GM12875 (cell line): ENCODE measurements at regions not wholly inside any gene's neighbourhood (a gene's known extent, or its start where the extent isn't known, plus 50 kb on each side); places are given as distances from the start of the nearest gene placed in this dataset.

Experiments
- H3K4me3 ChIP-seq: one replicate; pipeline ENCODE4 v1.5.1; 2011; ENCODE audit warnings: low read depth, low read length, control low read depth
- TF ChIP-seq, protein P1 (sequence below): IDR thresholded peaks from 2 replicates; pipeline ENCODE4 v1.5.1; 2011; ENCODE audit warnings: low read depth, mild to moderate bottlenecking, control low read depth, inconsistent platforms, low read length, moderate library complexity, borderline replicate concordance; ENCODE audit not compliant: insufficient read depth

DNA sequence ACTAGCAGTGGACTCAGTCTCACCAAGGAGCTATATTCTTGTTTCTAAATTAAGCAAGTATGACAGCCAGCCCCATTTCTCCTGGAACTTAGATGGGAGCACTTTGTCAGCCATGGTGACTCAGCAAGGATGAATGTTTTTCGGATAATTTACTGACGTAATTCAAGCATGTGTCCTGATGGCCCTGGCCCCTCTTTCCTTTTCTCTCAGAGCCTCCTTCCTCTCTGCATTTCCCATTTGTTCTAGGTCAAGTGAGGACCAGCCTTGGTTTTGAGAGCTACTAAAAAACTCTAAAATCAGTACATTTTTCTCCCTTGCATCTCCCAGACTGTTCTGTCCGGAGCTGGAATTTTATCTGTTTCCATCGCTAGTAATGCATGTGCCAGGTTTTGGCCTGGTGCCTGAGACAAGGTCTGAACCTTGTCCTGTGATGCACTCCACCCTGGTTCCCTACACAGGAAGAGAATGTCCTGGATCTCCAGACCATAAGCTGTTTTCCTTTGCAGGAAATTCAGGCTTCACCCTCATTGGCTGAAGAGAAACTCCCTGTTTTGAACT is 256.6 kb upstream of the ROPN1 start:
- no peak overlapping the region for H3K4me3 ChIP-seq
- TF ChIP-seq, protein P1, sequence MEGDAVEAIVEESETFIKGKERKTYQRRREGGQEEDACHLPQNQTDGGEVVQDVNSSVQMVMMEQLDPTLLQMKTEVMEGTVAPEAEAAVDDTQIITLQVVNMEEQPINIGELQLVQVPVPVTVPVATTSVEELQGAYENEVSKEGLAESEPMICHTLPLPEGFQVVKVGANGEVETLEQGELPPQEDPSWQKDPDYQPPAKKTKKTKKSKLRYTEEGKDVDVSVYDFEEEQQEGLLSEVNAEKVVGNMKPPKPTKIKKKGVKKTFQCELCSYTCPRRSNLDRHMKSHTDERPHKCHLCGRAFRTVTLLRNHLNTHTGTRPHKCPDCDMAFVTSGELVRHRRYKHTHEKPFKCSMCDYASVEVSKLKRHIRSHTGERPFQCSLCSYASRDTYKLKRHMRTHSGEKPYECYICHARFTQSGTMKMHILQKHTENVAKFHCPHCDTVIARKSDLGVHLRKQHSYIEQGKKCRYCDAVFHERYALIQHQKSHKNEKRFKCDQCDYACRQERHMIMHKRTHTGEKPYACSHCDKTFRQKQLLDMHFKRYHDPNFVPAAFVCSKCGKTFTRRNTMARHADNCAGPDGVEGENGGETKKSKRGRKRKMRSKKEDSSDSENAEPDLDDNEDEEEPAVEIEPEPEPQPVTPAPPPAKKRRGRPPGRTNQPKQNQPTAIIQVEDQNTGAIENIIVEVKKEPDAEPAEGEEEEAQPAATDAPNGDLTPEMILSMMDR: no peak

DNA sequence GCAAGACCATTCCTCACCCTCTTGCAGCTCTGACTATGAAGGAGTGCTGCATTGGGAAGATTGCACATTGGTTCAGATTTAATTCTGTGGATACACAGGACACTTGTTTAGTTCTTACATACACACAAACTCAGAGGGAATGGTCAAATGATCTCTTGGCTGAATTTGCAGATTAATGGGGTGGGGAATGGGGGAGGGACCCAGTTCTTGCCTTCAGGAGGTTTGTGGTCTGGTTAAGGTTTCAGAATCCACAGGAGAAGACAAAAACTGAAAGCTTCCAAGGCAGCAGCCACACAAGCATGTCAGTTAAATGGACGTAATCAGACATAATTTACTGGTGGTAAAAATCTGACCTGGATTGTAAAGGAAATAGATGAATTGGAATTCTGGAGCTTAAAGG is 257.1 kb upstream of the ROPN1 start:
- no peak overlapping the region for H3K4me3 ChIP-seq
- TF ChIP-seq, protein P1: no peak

DNA sequence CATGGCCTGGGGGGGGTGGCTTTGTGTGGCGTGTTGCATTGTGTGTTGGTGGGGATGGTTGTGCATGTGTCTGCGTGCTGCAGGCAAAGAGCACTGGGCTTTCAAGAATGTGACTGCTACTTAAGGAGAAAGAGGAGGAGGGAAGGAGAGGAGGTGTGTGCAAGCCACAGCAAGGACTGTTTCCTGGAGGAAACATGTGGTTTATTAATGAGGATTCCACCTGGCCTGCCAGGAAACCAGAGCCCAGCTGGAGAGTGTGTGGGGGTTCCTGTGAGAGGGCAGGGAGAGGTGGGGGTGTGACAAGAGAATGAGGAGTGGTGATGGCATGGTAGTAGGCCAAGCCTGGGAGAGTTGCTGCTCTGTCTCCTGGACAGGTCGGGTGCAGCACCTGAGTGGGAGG is 258.1 kb upstream of the ROPN1 start:
- TF ChIP-seq, protein P1: no peak
- H3K4me3 ChIP-seq: no peak overlapping the region

DNA sequence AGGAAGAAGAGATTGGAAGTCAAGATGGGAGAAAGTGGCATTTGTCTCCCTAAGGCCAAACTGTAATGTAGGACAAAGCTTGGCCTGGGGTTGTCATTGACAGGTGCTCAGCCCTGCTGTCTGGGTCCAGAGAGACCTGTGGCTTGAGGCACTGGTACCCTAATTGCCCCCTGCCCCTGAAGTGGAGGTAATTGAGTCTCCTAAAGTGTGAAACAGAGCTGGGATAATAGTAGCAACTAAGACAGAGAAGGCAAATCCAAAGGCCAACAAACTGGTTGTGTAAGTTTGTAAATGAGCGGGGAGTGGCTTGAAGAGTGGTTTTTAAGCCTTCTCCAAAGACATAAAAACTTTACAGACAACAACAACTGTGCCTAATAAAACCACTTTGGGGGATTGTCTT is 264.2 kb upstream of the ROPN1 start:
- TF ChIP-seq, protein P1: no peak
- no peak overlapping the region for H3K4me3 ChIP-seq

DNA sequence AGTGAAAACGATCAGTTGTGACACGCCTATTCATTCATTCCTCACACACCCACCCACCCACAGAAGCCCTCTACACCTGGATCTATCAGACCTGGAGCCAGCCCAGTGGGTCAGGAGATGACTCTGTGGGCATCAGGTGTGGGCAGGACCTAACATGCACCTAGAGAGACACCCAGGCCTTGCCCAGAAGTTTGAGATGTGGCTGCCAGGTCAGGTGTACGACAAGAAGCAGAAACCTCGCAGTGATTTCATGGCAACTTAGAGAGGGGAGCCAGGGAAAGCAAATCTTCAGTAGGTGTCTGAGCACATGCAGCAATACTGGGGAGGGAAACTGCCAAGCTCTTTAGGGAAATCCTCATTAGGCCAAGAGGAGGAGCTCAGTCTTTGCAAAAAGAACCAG is 264.7 kb upstream of the ROPN1 start:
- TF ChIP-seq, protein P1: no peak
- H3K4me3 ChIP-seq: no peak overlapping the region

DNA sequence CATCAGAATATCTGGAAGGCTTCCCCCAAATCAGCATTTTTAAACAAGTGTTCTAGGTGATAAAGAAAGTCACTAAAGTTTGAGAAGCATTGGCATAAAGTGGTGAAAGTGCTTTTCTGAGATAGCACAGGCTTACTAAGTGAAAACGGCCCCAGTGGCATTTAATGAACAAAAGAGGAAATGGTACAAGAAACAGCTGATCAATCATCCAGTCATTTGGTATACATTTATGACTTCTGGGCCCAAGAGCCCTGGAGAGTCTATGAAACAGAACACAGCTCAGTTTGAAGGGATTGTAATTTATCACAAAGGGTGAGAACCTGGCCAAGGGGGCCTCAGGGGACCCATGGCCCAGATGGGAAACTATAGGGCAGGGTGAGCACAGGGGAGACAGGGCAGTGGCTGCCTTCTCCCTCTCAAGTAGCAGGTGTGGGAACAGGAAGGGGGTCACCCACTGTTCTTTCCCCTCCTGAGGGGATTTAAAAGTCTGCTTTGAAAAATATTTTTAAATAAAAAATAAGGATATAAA is 265.5 kb upstream of the ROPN1 start:
- TF ChIP-seq, protein P1: no peak
- H3K4me3 ChIP-seq: no peak overlapping the region

DNA sequence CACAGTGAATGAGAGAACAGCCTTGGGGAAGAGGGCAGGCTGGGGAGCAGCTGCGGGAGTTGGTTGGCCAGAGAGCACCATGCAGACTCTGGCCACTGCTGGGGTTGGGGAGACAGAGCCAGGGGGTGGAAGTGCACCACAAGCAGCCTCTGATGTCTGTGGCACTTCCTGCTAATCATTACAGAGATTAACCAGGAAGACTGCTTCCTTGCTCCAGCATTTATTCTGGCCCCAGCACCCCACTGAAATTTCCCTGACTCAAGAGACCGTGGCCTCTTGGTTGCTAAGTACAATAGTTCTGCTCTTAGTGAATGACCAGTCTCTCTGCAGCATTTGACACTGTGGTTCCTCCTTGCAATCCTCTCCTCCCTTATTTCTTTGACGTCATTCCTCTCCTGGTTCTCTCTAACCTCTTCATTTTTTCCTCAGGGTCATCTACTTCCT is 266.2 kb upstream of the ROPN1 start:
- H3K4me3 ChIP-seq: no peak overlapping the region
- TF ChIP-seq, protein P1: no peak
